ENCODE measurements at regions not wholly inside any gene's neighbourhood (a gene's known extent, or its start where the extent isn't known, plus 50 kb on each side); places are given as distances from the start of the nearest gene placed in this dataset.

- Histone ChIP-seq H3K9me3 (ENCODE audit: control insufficient read depth, insufficient read depth, low read length) (no peaks in the 10 kb centered on the region), H3K9ac (ENCODE audit: low read depth, low read length) (no peak overlapping the region), H3K4me1 (ENCODE audit: insufficient read depth, low read length) (peaks cover 3% of the 10 kb centered on the region), H3K36me3 (ENCODE audit: insufficient read depth, low read length) (no peaks in the 10 kb centered on the region)
These were observed 402.2 kb upstream of the ZNF507 start for GRCh38 chr19:31943191-31943661.

GRCh38 chr19:31943778-31944177, 401.6 kb upstream of the ZNF507 start:
- Histone ChIP-seq H3K4me1 (ENCODE audit: insufficient read depth, low read length) (no peaks in the 10 kb centered on the region), H3K9ac (ENCODE audit: low read depth, low read length) (no peak overlapping the region), H3K9me3 (ENCODE audit: control insufficient read depth, insufficient read depth, low read length) (no peaks in the 10 kb centered on the region), H3K36me3 (ENCODE audit: insufficient read depth, low read length) (no peaks in the 10 kb centered on the region)

GRCh38 chr19:31944326-31944725, 401.1 kb upstream of the ZNF507 start:
- Histone ChIP-seq H3K9ac (ENCODE audit: low read depth, low read length) (no peak overlapping the region), H3K4me1 (ENCODE audit: insufficient read depth, low read length) (no peaks in the 10 kb centered on the region), H3K36me3 (ENCODE audit: insufficient read depth, low read length) (no peaks in the 10 kb centered on the region), H3K9me3 (ENCODE audit: control insufficient read depth, insufficient read depth, low read length) (no peaks in the 10 kb centered on the region)

GRCh38 chr19:31946491-31946890, 398.9 kb upstream of the ZNF507 start:
- Histone ChIP-seq H3K36me3 (ENCODE audit: insufficient read depth, low read length) (no peaks in the 10 kb centered on the region), H3K9me3 (ENCODE audit: control insufficient read depth, insufficient read depth, low read length) (no peaks in the 10 kb centered on the region), H3K4me1 (ENCODE audit: insufficient read depth, low read length) (no peaks in the 10 kb centered on the region), H3K9ac (ENCODE audit: low read depth, low read length) (no peak overlapping the region)

- no peak overlapping the region for H3K9ac ChIP-seq (ENCODE audit: low read depth, low read length)
- no peaks in the 10 kb centered on the region for H3K4me1 ChIP-seq (ENCODE audit: insufficient read depth, low read length)
- H3K36me3 ChIP-seq (ENCODE audit: insufficient read depth, low read length): no peaks in the 10 kb centered on the region
- H3K9me3 ChIP-seq (ENCODE audit: control insufficient read depth, insufficient read depth, low read length): no peaks in the 10 kb centered on the region
These were observed 397.8 kb upstream of the ZNF507 start for GRCh38 chr19:31947436-31948115.

- Histone ChIP-seq H3K4me1 (ENCODE audit: insufficient read depth, low read length) (no peaks in the 10 kb centered on the region), H3K36me3 (ENCODE audit: insufficient read depth, low read length) (no peaks in the 10 kb centered on the region), H3K9me3 (ENCODE audit: control insufficient read depth, insufficient read depth, low read length) (no peaks in the 10 kb centered on the region; the same call in 1 of the 2 replicates), H3K9ac (ENCODE audit: low read depth, low read length) (no peak overlapping the region)
These were observed 392.7 kb upstream of the ZNF507 start for GRCh38 chr19:31952693-31953092.

- Histone ChIP-seq H3K36me3 (ENCODE audit: insufficient read depth, low read length) (no peaks in the 10 kb centered on the region), H3K9me3 (ENCODE audit: control insufficient read depth, insufficient read depth, low read length) (no peaks in the 10 kb centered on the region; the same call in 1 of the 2 replicates), H3K9ac (ENCODE audit: low read depth, low read length) (no peak overlapping the region), H3K4me1 (ENCODE audit: insufficient read depth, low read length) (no peaks in the 10 kb centered on the region)
These were observed 390.3 kb upstream of the ZNF507 start for GRCh38 chr19:31955061-31955460.

GRCh38 chr19:31955884-31956283, 389.5 kb upstream of the ZNF507 start:
- Histone ChIP-seq H3K9ac (ENCODE audit: low read depth, low read length) (no peak overlapping the region), H3K36me3 (ENCODE audit: insufficient read depth, low read length) (no peaks in the 10 kb centered on the region), H3K4me1 (ENCODE audit: insufficient read depth, low read length) (no peaks in the 10 kb centered on the region), H3K9me3 (ENCODE audit: control insufficient read depth, insufficient read depth, low read length) (no peaks in the 10 kb centered on the region; the same call in 1 of the 2 replicates)

GRCh38 chr19:31956771-31957392, 388.5 kb upstream of the ZNF507 start:
- Histone ChIP-seq H3K4me1 (ENCODE audit: insufficient read depth, low read length) (no peaks in the 10 kb centered on the region), H3K36me3 (ENCODE audit: insufficient read depth, low read length) (no peaks in the 10 kb centered on the region), H3K9ac (ENCODE audit: low read depth, low read length) (no peak overlapping the region), H3K9me3 (ENCODE audit: control insufficient read depth, insufficient read depth, low read length) (no peaks in the 10 kb centered on the region; the same call in 1 of the 2 replicates)

- no peaks in the 10 kb centered on the region; the same call in 1 of the 2 replicates for H3K9me3 ChIP-seq (ENCODE audit: control insufficient read depth, insufficient read depth, low read length)
- no peak overlapping the region for H3K9ac ChIP-seq (ENCODE audit: low read depth, low read length)
- H3K4me1 ChIP-seq (ENCODE audit: insufficient read depth, low read length): no peaks in the 10 kb centered on the region
- no peaks in the 10 kb centered on the region for H3K36me3 ChIP-seq (ENCODE audit: insufficient read depth, low read length)
These were observed 387.7 kb upstream of the ZNF507 start for GRCh38 chr19:31957711-31958110.

GRCh38 chr19:31959527-31960018, 385.8 kb upstream of the ZNF507 start:
- no peaks in the 10 kb centered on the region; the same call in 1 of the 2 replicates for H3K9me3 ChIP-seq (ENCODE audit: control insufficient read depth, insufficient read depth, low read length)
- no peaks in the 10 kb centered on the region for H3K36me3 ChIP-seq (ENCODE audit: insufficient read depth, low read length)
- no peaks in the 10 kb centered on the region for H3K4me1 ChIP-seq (ENCODE audit: insufficient read depth, low read length)
- no peak overlapping the region for H3K9ac ChIP-seq (ENCODE audit: low read depth, low read length)

GRCh38 chr19:31960474-31960873, 384.9 kb upstream of the ZNF507 start:
- Histone ChIP-seq H3K36me3 (ENCODE audit: insufficient read depth, low read length) (no peaks in the 10 kb centered on the region), H3K9me3 (ENCODE audit: control insufficient read depth, insufficient read depth, low read length) (no peaks in the 10 kb centered on the region; the same call in 1 of the 2 replicates), H3K4me1 (ENCODE audit: insufficient read depth, low read length) (no peaks in the 10 kb centered on the region), H3K9ac (ENCODE audit: low read depth, low read length) (no peak overlapping the region)

GRCh38 chr19:31961191-31961590, 384.2 kb upstream of the ZNF507 start:
- H3K36me3 ChIP-seq (ENCODE audit: insufficient read depth, low read length): no peaks in the 10 kb centered on the region
- no peak overlapping the region for H3K9ac ChIP-seq (ENCODE audit: low read depth, low read length)
- no peaks in the 10 kb centered on the region for H3K4me1 ChIP-seq (ENCODE audit: insufficient read depth, low read length)
- H3K9me3 ChIP-seq (ENCODE audit: control insufficient read depth, insufficient read depth, low read length): no peaks in the 10 kb centered on the region; the same call in 1 of the 2 replicates

- no peaks in the 10 kb centered on the region for H3K36me3 ChIP-seq (ENCODE audit: insufficient read depth, low read length)
- H3K4me1 ChIP-seq (ENCODE audit: insufficient read depth, low read length): no peaks in the 10 kb centered on the region
- no peaks in the 10 kb centered on the region; the same call in 1 of the 2 replicates for H3K9me3 ChIP-seq (ENCODE audit: control insufficient read depth, insufficient read depth, low read length)
- H3K9ac ChIP-seq (ENCODE audit: low read depth, low read length): no peak overlapping the region
These were observed 383.7 kb upstream of the ZNF507 start for GRCh38 chr19:31961667-31962066.

GRCh38 chr19:31962561-31962996, 382.8 kb upstream of the ZNF507 start:
- no peak overlapping the region for H3K9ac ChIP-seq (ENCODE audit: low read depth, low read length)
- H3K9me3 ChIP-seq (ENCODE audit: control insufficient read depth, insufficient read depth, low read length): no peaks in the 10 kb centered on the region; the same call in 1 of the 2 replicates
- H3K36me3 ChIP-seq (ENCODE audit: insufficient read depth, low read length): no peaks in the 10 kb centered on the region
- no peaks in the 10 kb centered on the region for H3K4me1 ChIP-seq (ENCODE audit: insufficient read depth, low read length)

Measured in ES-I3 (cell line).